ENCODE measurements at regions not wholly inside any gene's neighbourhood (a gene's known extent, or its start where the extent isn't known, plus 50 kb on each side); places are given as distances from the start of the nearest gene placed in this dataset.

GRCh38 chr18:66156946-66157687 lies 406.3 kb downstream of the CDH7 start:
- no peaks in the 10 kb centered on the region for H4K20me1 ChIP-seq (ENCODE audit: insufficient read depth)
- no TSS peak for BruUV-seq (replicated peaks)
- no peaks in the 10 kb centered on the region for H3K79me2 ChIP-seq (ENCODE audit: insufficient read depth, low read length)
- peaks cover 10 to 19% of the 10 kb centered on the region in 2 experiments for H3K9me3 ChIP-seq (ENCODE audit: control insufficient read depth in 1 of 2, insufficient read depth in 1 of 2, low read depth in 1 of 2, low read length in 2 of 2)
- no peaks in the 10 kb centered on the region for H3K4me1 ChIP-seq (ENCODE audit: control insufficient read depth in 1 of 2, insufficient read depth in 2 of 2, low read length in 2 of 2)
- no peak overlapping the region for H3K9ac ChIP-seq (ENCODE audit: low read length)
- no peak overlapping the region for H3K4me2 ChIP-seq (ENCODE audit: low read length)
- ATAC-seq (no peak), DNase-seq (ENCODE audit: low read depth, low spot score) (no peak)
- H3K36me3 ChIP-seq (ENCODE audit: control insufficient read depth in 1 of 2, insufficient read depth in 2 of 2, low read length in 2 of 2): no peaks in the 10 kb centered on the region
- no peak overlapping the region for H3K27ac ChIP-seq (ENCODE audit: low read depth, low read length)
- intact Hi-C loops (cut with micrococcal nuclease): no loop called here
- H2AFZ ChIP-seq (ENCODE audit: low read depth, low read length, poor library complexity, severe bottlenecking): no peak overlapping the region
- no peaks in the 10 kb centered on the region for H3K9me2 ChIP-seq (ENCODE audit: insufficient read depth)
- ChIA-PET RAD21 (ENCODE audit: low non-redundant PET in 1 of 2, low total read pairs in 2 of 2, uncharacterized antibody in 2 of 2, unreplicated experiment in 2 of 2) (no interaction called here), POLR2A (no interaction called here), CTCF (no interaction called here)
- TF ChIP-seq CTCF (IDR thresholded peaks at IDR 0.05 in 2 of 3, conservative IDR thresholded peaks at IDR 0.05 in 1 of 3; ENCODE audit: borderline replicate concordance in 1 of 3, insufficient read depth in 1 of 3, low read depth in 2 of 3, low read length in 2 of 3): no peak
- TF ChIP-seq TCF7L2 (IDR thresholded peaks at IDR 0.05; ENCODE audit: borderline replicate concordance, extremely low read depth, insufficient read depth, insufficient read length): no peak
- TF ChIP-seq MAX (IDR thresholded peaks at IDR 0.05): no peak
- no peak for TF ChIP-seq JUND (IDR thresholded peaks at IDR 0.05)
- no peak for TF ChIP-seq EZH2 (IDR thresholded peaks at IDR 0.05)
- no peak for TF ChIP-seq POLR2AphosphoS5 (IDR thresholded peaks at IDR 0.05; ENCODE audit: low read depth, low read length)
- TF ChIP-seq CEBPB (IDR thresholded peaks at IDR 0.05; ENCODE audit: low read depth): no peak
- no peak for TF ChIP-seq EZH2phosphoT487 (IDR thresholded peaks at IDR 0.05; ENCODE audit: borderline replicate concordance)
- no peak for TF ChIP-seq ZNF274 (IDR thresholded peaks at IDR 0.05; ENCODE audit: low read depth, low read length)
- TF ChIP-seq EGR1 (IDR thresholded peaks at IDR 0.05; ENCODE audit: low read depth): no peak
- TF ChIP-seq SP1 (IDR thresholded peaks at IDR 0.05; ENCODE audit: low read depth): no peak
- TF ChIP-seq FOSL1 (IDR thresholded peaks at IDR 0.05; ENCODE audit: low read depth): no peak
- TF ChIP-seq YY1 (IDR thresholded peaks at IDR 0.05; ENCODE audit: extremely low read depth, insufficient replicate concordance, low read depth, low read length): no peak
- no peak for TF ChIP-seq REST (IDR thresholded peaks at IDR 0.05; ENCODE audit: low read depth)
- TF ChIP-seq SRF (IDR thresholded peaks at IDR 0.05; ENCODE audit: low read depth): no peak
- no peak for TF ChIP-seq ZFX (IDR thresholded peaks at IDR 0.05)
- no peak for TF ChIP-seq RAD21 (IDR thresholded peaks at IDR 0.05; ENCODE audit: low read depth)
- TF ChIP-seq POLR2A (IDR thresholded peaks at IDR 0.05; ENCODE audit: borderline replicate concordance, extremely low read depth, insufficient read depth, insufficient read length): no peak
- no peak for TF ChIP-seq ZBTB33 (IDR thresholded peaks at IDR 0.05; ENCODE audit: extremely low read depth, insufficient replicate concordance, low read length)
- no peak for TF ChIP-seq ATF3 (IDR thresholded peaks at IDR 0.05)
- no peak overlapping the region for H3K4me3 ChIP-seq (replicated peaks in 1 of 2; ENCODE audit: low read depth in 1 of 2, low read length in 2 of 2)
- H3K27me3 ChIP-seq (ENCODE audit: insufficient read depth, low read length): no peaks in the 10 kb centered on the region

Data from HCT116 (cell line).